ENCODE measurements at regions not wholly inside any gene's neighbourhood (a gene's known extent, or its start where the extent isn't known, plus 50 kb on each side); places are given as distances from the start of the nearest gene placed in this dataset.

- no peak for DNase-seq
These were observed 176.1 kb downstream of the DAD1 start for GRCh38 chr14:22412926-22413411.

GRCh38 chr14:22411398-22412055, 177.5 kb downstream of the DAD1 start:
- DNase-seq, result no peak

GRCh38 chr14:22410497-22410896, 178.5 kb downstream of the DAD1 start:
- DNase-seq, result no peak

- DNase-seq, result no peak
These were observed 180.0 kb downstream of the DAD1 start for GRCh38 chr14:22409006-22409405.

- no peak for DNase-seq
These were observed 180.5 kb downstream of the DAD1 start for GRCh38 chr14:22408547-22408946.

GRCh38 chr14:22407033-22407432, 182.0 kb downstream of the DAD1 start:
- no peak for DNase-seq

- no peak for DNase-seq
These were observed 183.8 kb downstream of the DAD1 start for GRCh38 chr14:22405201-22405600.

- DNase-seq, result no peak
These were observed 185.7 kb downstream of the DAD1 start for GRCh38 chr14:22403296-22403695.

GRCh38 chr14:22400655-22401259, 188.3 kb downstream of the DAD1 start:
- DNase-seq, result peak; percentile 28

- DNase-seq, result no peak
These were observed 189.2 kb downstream of the DAD1 start for GRCh38 chr14:22399776-22400175.

GRCh38 chr14:22397221-22397737, 191.7 kb downstream of the DAD1 start:
- DNase-seq, result no peak

GRCh38 chr14:22395803-22396202, 193.2 kb downstream of the DAD1 start:
- no peak for DNase-seq

GRCh38 chr14:22394616-22395015, 194.4 kb downstream of the DAD1 start:
- DNase-seq, result no peak

- no peak for DNase-seq
These were observed 195.2 kb downstream of the DAD1 start for GRCh38 chr14:22393796-22394195.

GRCh38 chr14:22391908-22392565, 197.0 kb downstream of the DAD1 start:
- DNase-seq, result peak; percentile 77

GRCh38 chr14:22390824-22391461, 198.1 kb downstream of the DAD1 start:
- DNase-seq, result no peak

GRCh38 chr14:22390195-22390594, 198.8 kb downstream of the DAD1 start:
- no peak for DNase-seq

GRCh38 chr14:22388669-22389595, 200.1 kb downstream of the DAD1 start:
- peak; percentile 59 for DNase-seq

GRCh38 chr14:22387776-22388241, 201.2 kb downstream of the DAD1 start:
- no peak for DNase-seq

GRCh38 chr14:22386924-22387775, 201.9 kb downstream of the DAD1 start:
- DNase-seq, result peak; percentile 75

GRCh38 chr14:22384974-22385526, 204.0 kb downstream of the DAD1 start:
- DNase-seq, result no peak

Measured in islet precursor cell (in vitro differentiated cells).